Endodermal cell (in vitro differentiated cells): ENCODE measurements at regions not wholly inside any gene's neighbourhood (a gene's known extent, or its start where the extent isn't known, plus 50 kb on each side); places are given as distances from the start of the nearest gene placed in this dataset.

Experiments used
- DNase-seq: peaks from one replicate; pipeline ENCODE4 v3.0.0-alpha.2; 2017
- H3K27ac ChIP-seq: 2 replicates; pipeline ENCODE4 v1.5.1; 2013; ENCODE audit warnings: mild to moderate bottlenecking, low read depth, low read length, moderate library complexity
- H3K27me3 ChIP-seq: 2 replicates; pipeline ENCODE4 v1.6.1; 2013; ENCODE audit warnings: mild to moderate bottlenecking, low read length, moderate library complexity; ENCODE audit not compliant: insufficient read depth, control insufficient read depth, poor library complexity, severe bottlenecking
- H3K36me3 ChIP-seq: 2 replicates; pipeline ENCODE4 v1.7.0; 2013; ENCODE audit warnings: mild to moderate bottlenecking, low read length, moderate library complexity; ENCODE audit not compliant: control insufficient read depth, insufficient read depth
- H3K4me1 ChIP-seq: one replicate; pipeline ENCODE4 v1.7.0; 2013; ENCODE audit warnings: low read length; ENCODE audit not compliant: control insufficient read depth, insufficient read depth
- H3K4me3 ChIP-seq: 2 replicates; pipeline ENCODE4 v1.5.1; 2013; ENCODE audit warnings: mild to moderate bottlenecking, low read length, moderate library complexity
- H3K9ac ChIP-seq: 2 replicates; pipeline ENCODE4 v1.6.1; 2013; ENCODE audit warnings: mild to moderate bottlenecking, low read length, moderate library complexity; ENCODE audit not compliant: poor library complexity, severe bottlenecking; ENCODE audit errors: extremely low read depth
- H3K9me3 ChIP-seq: 2 replicates; pipeline ENCODE4 v1.6.1; 2013; ENCODE audit warnings: mild to moderate bottlenecking, low read length, moderate library complexity; ENCODE audit not compliant: control insufficient read depth
- H3K27ac Mint-ChIP-seq: 2 replicates; pipeline ENCODE4 v1.8.0; 2020; ENCODE audit warnings: mixed read lengths
- H3K27me3 Mint-ChIP-seq: 2 replicates; pipeline ENCODE4 v1.8.0; 2021; ENCODE audit warnings: mild to moderate bottlenecking, mixed read lengths; ENCODE audit not compliant: insufficient read depth
- H3K36me3 Mint-ChIP-seq: 2 replicates; pipeline ENCODE4 v1.8.0; 2020; ENCODE audit warnings: low read depth, mixed read lengths
- H3K4me1 Mint-ChIP-seq: 2 replicates; pipeline ENCODE4 v1.8.0; 2020; ENCODE audit warnings: mixed read lengths
- H3K4me3 Mint-ChIP-seq: 2 replicates; pipeline ENCODE4 v1.8.0; 2020; ENCODE audit warnings: mild to moderate bottlenecking, moderate library complexity, mixed read lengths
- H3K9me3 Mint-ChIP-seq: 2 replicates; pipeline ENCODE4 v1.8.0; 2020; ENCODE audit warnings: mild to moderate bottlenecking, mixed read lengths
- WGBS, 2 experiments: methylation state at CpG; one replicate each; pipeline versions ENCODE4 v1.1.5 to v1.1.7; 2013; ENCODE audit warnings: missing lambda C conversion rate in 2 of 2, mixed read lengths in 1 of 2; ENCODE audit not compliant: insufficient coverage in 1 of 2, insufficient read length in 1 of 2; 5-methylcytosine and 5-hydroxymethylcytosine counted together
- TF ChIP-seq, protein P1 (sequence below): fragments of 200-600 bp; sonication (generic); conservative IDR thresholded peaks from 2 replicates; pipeline ENCODE4 v1.5.0; 2021; ENCODE audit warnings: antibody characterized with exemption, mild to moderate bottlenecking

GRCh38 chr19:8915997-8916396, 83.8 kb downstream of the MBD3L1 start:
- no peak overlapping the region for H3K27ac Mint-ChIP-seq
- Histone ChIP-seq H3K9me3 (peaks cover 40% of the 10 kb centered on the region), H3K4me1 (no peaks in the 10 kb centered on the region), H3K36me3 (no peaks in the 10 kb centered on the region), H3K9ac (no peak overlapping the region), H3K27me3 (no peaks in the 10 kb centered on the region), H3K27ac (no peak overlapping the region), H3K4me3 (no peak overlapping the region)
- TF ChIP-seq, protein P1, sequence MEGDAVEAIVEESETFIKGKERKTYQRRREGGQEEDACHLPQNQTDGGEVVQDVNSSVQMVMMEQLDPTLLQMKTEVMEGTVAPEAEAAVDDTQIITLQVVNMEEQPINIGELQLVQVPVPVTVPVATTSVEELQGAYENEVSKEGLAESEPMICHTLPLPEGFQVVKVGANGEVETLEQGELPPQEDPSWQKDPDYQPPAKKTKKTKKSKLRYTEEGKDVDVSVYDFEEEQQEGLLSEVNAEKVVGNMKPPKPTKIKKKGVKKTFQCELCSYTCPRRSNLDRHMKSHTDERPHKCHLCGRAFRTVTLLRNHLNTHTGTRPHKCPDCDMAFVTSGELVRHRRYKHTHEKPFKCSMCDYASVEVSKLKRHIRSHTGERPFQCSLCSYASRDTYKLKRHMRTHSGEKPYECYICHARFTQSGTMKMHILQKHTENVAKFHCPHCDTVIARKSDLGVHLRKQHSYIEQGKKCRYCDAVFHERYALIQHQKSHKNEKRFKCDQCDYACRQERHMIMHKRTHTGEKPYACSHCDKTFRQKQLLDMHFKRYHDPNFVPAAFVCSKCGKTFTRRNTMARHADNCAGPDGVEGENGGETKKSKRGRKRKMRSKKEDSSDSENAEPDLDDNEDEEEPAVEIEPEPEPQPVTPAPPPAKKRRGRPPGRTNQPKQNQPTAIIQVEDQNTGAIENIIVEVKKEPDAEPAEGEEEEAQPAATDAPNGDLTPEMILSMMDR: no peak
- 69 to 75% methylated on average over 4 of the region's 4 CpGs for WGBS, 2 experiments
- H3K27me3 Mint-ChIP-seq: no peaks in the 10 kb centered on the region
- H3K4me3 Mint-ChIP-seq: no peak overlapping the region
- peaks cover 3% of the 10 kb centered on the region for H3K9me3 Mint-ChIP-seq
- no peaks in the 10 kb centered on the region for H3K36me3 Mint-ChIP-seq
- H3K4me1 Mint-ChIP-seq: no peaks in the 10 kb centered on the region
- DNase-seq: no peak

- Mint-ChIP-seq H3K9me3 (peaks cover 56% of the 10 kb centered on the region), H3K4me3 (no peak overlapping the region), H3K27me3 (no peaks in the 10 kb centered on the region), H3K4me1 (no peaks in the 10 kb centered on the region), H3K36me3 (peaks cover 3% of the 10 kb centered on the region), H3K27ac (no peak overlapping the region)
- Histone ChIP-seq H3K4me1 (no peaks in the 10 kb centered on the region), H3K27me3 (no peaks in the 10 kb centered on the region), H3K9ac (no peak overlapping the region), H3K9me3 (peaks cover 45% of the 10 kb centered on the region), H3K36me3 (no peaks in the 10 kb centered on the region), H3K4me3 (no peak overlapping the region), H3K27ac (no peak overlapping the region)
- 55 to 67% methylated on average over 5 to 11 of the region's 11 CpGs for WGBS, 2 experiments
- TF ChIP-seq, protein P1: no peak
- peak; percentile 88 for DNase-seq
Measured at GRCh38 chr19:8922591-8922990, 87.6 kb downstream of the MUC16 start.

GRCh38 chr19:8924283-8924682, 85.9 kb downstream of the MUC16 start:
- peaks cover 72% of the 10 kb centered on the region for H3K9me3 Mint-ChIP-seq
- H3K27ac Mint-ChIP-seq: no peak overlapping the region
- H3K4me1 Mint-ChIP-seq: no peaks in the 10 kb centered on the region
- H3K9me3 ChIP-seq: peaks cover 51% of the 10 kb centered on the region
- no peak for DNase-seq
- H3K27me3 Mint-ChIP-seq: no peaks in the 10 kb centered on the region
- H3K4me3 Mint-ChIP-seq: no peak overlapping the region
- H3K9ac ChIP-seq: no peak overlapping the region
- H3K36me3 Mint-ChIP-seq: peaks cover 5% of the 10 kb centered on the region
- H3K4me1 ChIP-seq: no peaks in the 10 kb centered on the region
- H3K4me3 ChIP-seq: no peak overlapping the region
- no peaks in the 10 kb centered on the region for H3K27me3 ChIP-seq
- H3K27ac ChIP-seq: no peak overlapping the region
- WGBS, 2 experiments: 60 to 77% methylated on average over 3 to 12 of the region's 12 CpGs
- no peaks in the 10 kb centered on the region for H3K36me3 ChIP-seq
- TF ChIP-seq, protein P1: no peak
